Thymus (tissue), 11 donors: ENCODE measurements at regions not wholly inside any gene's neighbourhood (a gene's known extent, or its start where the extent isn't known, plus 50 kb on each side); places are given as distances from the start of the nearest gene placed in this dataset.
"Not testable (repeated sequence)": the region's sequence is repeated elsewhere in the genome, so short reads cannot be mapped to it uniquely, and the experiment has no call there.

Source experiments
- DNase-seq, 9 donors: peaks; one replicate each; pipeline ENCODE4 v3.0.0-alpha.2; 2013; ENCODE audit warnings: low spot score in 9 of 9, low read depth in 6 of 9, missing footprints in 1 of 9
- H3K27ac ChIP-seq, 2 donors: one replicate each; pipeline ENCODE4 v1.5.1; 2013; ENCODE audit warnings: control low read depth in 1 of 2, low read depth in 1 of 2, low read length in 1 of 2, mild to moderate bottlenecking in 1 of 2, moderate library complexity in 1 of 2
- H3K27me3 ChIP-seq, 2 donors: one replicate each; pipeline ENCODE4 v1.5.1; 2013; ENCODE audit warnings: low read length in 1 of 2; ENCODE audit not compliant: control insufficient read depth in 2 of 2, insufficient read depth in 1 of 2
- H3K36me3 ChIP-seq, 2 donors: one replicate each; pipeline ENCODE4 v1.5.1; 2013; ENCODE audit warnings: low read length in 1 of 2, mild to moderate bottlenecking in 1 of 2, moderate library complexity in 1 of 2; ENCODE audit not compliant: control insufficient read depth in 2 of 2, insufficient read depth in 2 of 2
- H3K4me1 ChIP-seq, 2 donors: one replicate each; pipeline ENCODE4 v1.5.1; 2013; ENCODE audit warnings: low read length in 2 of 2; ENCODE audit not compliant: control insufficient read depth in 2 of 2, insufficient read depth in 2 of 2
- H3K4me3 ChIP-seq, 2 donors: one replicate each; pipeline ENCODE4 v1.5.1; 2013; ENCODE audit warnings: low read length in 2 of 2, control low read depth in 1 of 2, mild to moderate bottlenecking in 1 of 2
- H3K9me3 ChIP-seq, 2 donors: one replicate each; pipeline ENCODE4 v1.5.1; 2013; ENCODE audit warnings: low read length in 1 of 2, mild to moderate bottlenecking in 1 of 2; ENCODE audit not compliant: control insufficient read depth in 2 of 2, insufficient read depth in 1 of 2
- WGBS: extraction: QIAGEN DNeasy Blood & Tissue Kit; methylation state at CpG from one replicate; pipeline ENCODE4 v1.1.7; 2013; 5-methylcytosine and 5-hydroxymethylcytosine counted together
- donor health status: healthy.

- Histone ChIP-seq H3K4me3 (no peak overlapping the region), H3K36me3 (no peaks in the 10 kb centered on the region), H3K27me3 (no peaks in the 10 kb centered on the region), H3K9me3 (no peaks in the 10 kb centered on the region), H3K4me1 (no peaks in the 10 kb centered on the region), H3K27ac (no peak overlapping the region)
- DNase-seq = no peak
- 89% methylated on average over 2 of the region's 2 CpGs for WGBS
These were observed 705.9 kb downstream of the MAFB start for GRCh38 chr20:39983183-39983582.

- 93% methylated on average over 6 of the region's 6 CpGs for WGBS
- no peaks in the 10 kb centered on the region for H3K4me1 ChIP-seq
These were observed 714.0 kb downstream of the MAFB start for GRCh38 chr20:39974966-39975501.

GRCh38 chr20:39968495-39968894 is 720.5 kb downstream of the MAFB start:
- 96% methylated on average over 2 of the region's 2 CpGs for WGBS
- H3K27me3 ChIP-seq = no peaks in the 10 kb centered on the region
- H3K9me3 ChIP-seq = no peaks in the 10 kb centered on the region
- no peak for DNase-seq
- no peaks in the 10 kb centered on the region for H3K4me1 ChIP-seq
- no peak overlapping the region for H3K27ac ChIP-seq
- H3K4me3 ChIP-seq = no peak overlapping the region
- H3K36me3 ChIP-seq = no peaks in the 10 kb centered on the region

More at GRCh38 chr20:39974966-39975501, 714.0 kb downstream of the MAFB start:
- H3K27me3 ChIP-seq = no peaks in the 10 kb centered on the region
- peaks cover 0 to 4% of the 10 kb centered on the region in 2 donors for H3K9me3 ChIP-seq
- H3K27ac ChIP-seq = no peak overlapping the region
- H3K4me3 ChIP-seq = no peak overlapping the region
- H3K36me3 ChIP-seq = no peaks in the 10 kb centered on the region
- no peak for DNase-seq

- no peaks in the 10 kb centered on the region for H3K9me3 ChIP-seq
- H3K27me3 ChIP-seq = no peaks in the 10 kb centered on the region
- H3K27ac ChIP-seq = no peak overlapping the region
- DNase-seq = no peak
- H3K4me1 ChIP-seq = no peaks in the 10 kb centered on the region
- H3K4me3 ChIP-seq = no peak overlapping the region
- no peaks in the 10 kb centered on the region for H3K36me3 ChIP-seq
These were observed 721.2 kb downstream of the MAFB start for GRCh38 chr20:39967806-39968205.

- Histone ChIP-seq H3K4me3 (no peak overlapping the region), H3K36me3 (no peaks in the 10 kb centered on the region), H3K4me1 (no peaks in the 10 kb centered on the region), H3K9me3 (no peaks in the 10 kb centered on the region), H3K27ac (no peak overlapping the region), H3K27me3 (no peaks in the 10 kb centered on the region)
- no peak for DNase-seq
- WGBS = 95% methylated on average over 6 of the region's 6 CpGs
These were observed 727.3 kb downstream of the MAFB start for GRCh38 chr20:39961637-39962244.

GRCh38 chr20:39960522-39961428 is 728.3 kb downstream of the MAFB start:
- H3K27ac ChIP-seq = no peak overlapping the region

GRCh38 chr20:39957911-39958310 is 731.1 kb downstream of the MAFB start:
- not testable (repeated sequence) for H3K4me1 ChIP-seq, H3K27me3 ChIP-seq, H3K4me3 ChIP-seq, H3K9me3 ChIP-seq, DNase-seq, H3K36me3 ChIP-seq, H3K27ac ChIP-seq
- WGBS = 97% methylated on average over 3 of the region's 3 CpGs

More at GRCh38 chr20:39960522-39961428, 728.3 kb downstream of the MAFB start:
- H3K4me3 ChIP-seq = no peak overlapping the region
- no peaks in the 10 kb centered on the region for H3K9me3 ChIP-seq
- H3K27me3 ChIP-seq = no peaks in the 10 kb centered on the region
- 71% methylated on average over 7 of the region's 7 CpGs for WGBS
- H3K4me1 ChIP-seq = no peaks in the 10 kb centered on the region
- H3K36me3 ChIP-seq = no peaks in the 10 kb centered on the region
- no peak for DNase-seq

- 85% methylated on average over 2 of the region's 2 CpGs for WGBS
- H3K27me3 ChIP-seq = no peaks in the 10 kb centered on the region
- H3K4me1 ChIP-seq = no peaks in the 10 kb centered on the region
- H3K27ac ChIP-seq = no peak overlapping the region
- DNase-seq = no peak
- H3K4me3 ChIP-seq = no peak overlapping the region
- no peaks in the 10 kb centered on the region for H3K36me3 ChIP-seq
- no peaks in the 10 kb centered on the region for H3K9me3 ChIP-seq
These were observed 734.4 kb downstream of the MAFB start for GRCh38 chr20:39954621-39955020.

- Histone ChIP-seq H3K27me3 (no peaks in the 10 kb centered on the region), H3K27ac (no peak overlapping the region), H3K4me3 (no peak overlapping the region), H3K4me1 (no peaks in the 10 kb centered on the region), H3K9me3 (no peaks in the 10 kb centered on the region), H3K36me3 (no peaks in the 10 kb centered on the region)
- DNase-seq = no peak
- WGBS = 73% methylated on average over 2 of the region's 2 CpGs
These were observed 742.1 kb downstream of the MAFB start for GRCh38 chr20:39946931-39947330.
